MCF 10A (cell line): ENCODE measurements at regions not wholly inside any gene's neighbourhood (a gene's known extent, or its start where the extent isn't known, plus 50 kb on each side); places are given as distances from the start of the nearest gene placed in this dataset.

Experiments used
- BruUV-seq: library from RNA; stranded (reverse); fragments of 400-500 nt; replicated peaks from 2 replicates; lab custom pipeline; 2021; lab: Mats Ljungman, UMichigan
- CTCF ChIA-PET: fragments of 300-600 bp; sonication (Branson Sonifier 250); formaldehyde crosslinking; extraction: SDS; loops from one replicate; lab custom pipeline; 2021; ENCODE audit warnings: antibody characterized with exemption, inconsistent platforms; lab: Yijun Ruan, JAX
- POLR2A ChIA-PET: fragments of 300-600, 350-650 bp; sonication (Branson Sonifier 250); formaldehyde crosslinking; extraction: SDS; loops from one replicate; lab custom pipeline; 2020; ENCODE audit warnings: antibody characterized with exemption, inconsistent platforms; lab: Yijun Ruan, JAX
- DNase-seq: peaks from one replicate; pipeline ENCODE4 v3.0.0-alpha.2; 2018; ENCODE audit not compliant: unreplicated experiment
- H3K27ac Mint-ChIP-seq: one replicate; pipeline ENCODE4 v1.8.0; 2022; ENCODE audit warnings: mild to moderate bottlenecking, low read depth, mixed read lengths; ENCODE audit not compliant: unreplicated experiment
- H3K27me3 Mint-ChIP-seq: one replicate; pipeline ENCODE4 v1.8.0; 2022; ENCODE audit warnings: mixed read lengths; ENCODE audit not compliant: insufficient read depth, unreplicated experiment
- H3K36me3 Mint-ChIP-seq: one replicate; pipeline ENCODE4 v1.8.0; 2022; ENCODE audit warnings: mild to moderate bottlenecking, moderate library complexity, mixed read lengths; ENCODE audit not compliant: insufficient read depth, unreplicated experiment
- H3K4me1 Mint-ChIP-seq: one replicate; pipeline ENCODE4 v1.8.0; 2022; ENCODE audit warnings: mixed read lengths; ENCODE audit not compliant: insufficient read depth, unreplicated experiment
- H3K4me3 Mint-ChIP-seq: one replicate; pipeline ENCODE4 v1.8.0; 2022; ENCODE audit warnings: mild to moderate bottlenecking, moderate library complexity, mixed read lengths; ENCODE audit not compliant: unreplicated experiment
- H3K9me3 Mint-ChIP-seq: one replicate; pipeline ENCODE4 v1.8.0; 2022; ENCODE audit warnings: mixed read lengths; ENCODE audit not compliant: unreplicated experiment
- intact Hi-C: fragments of 100-400 bp; cut with micrococcal nuclease; formaldehyde crosslinking; loops from 2 replicates; pipeline ENCODE4 v1.14.1; 2022
- TF ChIP-seq, protein P1 (sequence below): fragments of 200-600 bp; IDR thresholded peaks from one replicate; pipeline ENCODE4 v1.8.0; 2022; ENCODE audit warnings: antibody characterized with exemption, mild to moderate bottlenecking; ENCODE audit not compliant: unreplicated experiment

- Mint-ChIP-seq H3K4me1 (no peaks in the 10 kb centered on the region), H3K4me3 (no peak overlapping the region), H3K36me3 (no peaks in the 10 kb centered on the region), H3K27me3 (peaks cover 83% of the 10 kb centered on the region), H3K9me3 (no peaks in the 10 kb centered on the region), H3K27ac (no peak overlapping the region)
- intact Hi-C loops, result no loop called here
- no TSS peak for BruUV-seq
- ChIA-PET POLR2A (no interaction called here), CTCF (no interaction called here)
- no peak for DNase-seq
- TF ChIP-seq, protein P1, sequence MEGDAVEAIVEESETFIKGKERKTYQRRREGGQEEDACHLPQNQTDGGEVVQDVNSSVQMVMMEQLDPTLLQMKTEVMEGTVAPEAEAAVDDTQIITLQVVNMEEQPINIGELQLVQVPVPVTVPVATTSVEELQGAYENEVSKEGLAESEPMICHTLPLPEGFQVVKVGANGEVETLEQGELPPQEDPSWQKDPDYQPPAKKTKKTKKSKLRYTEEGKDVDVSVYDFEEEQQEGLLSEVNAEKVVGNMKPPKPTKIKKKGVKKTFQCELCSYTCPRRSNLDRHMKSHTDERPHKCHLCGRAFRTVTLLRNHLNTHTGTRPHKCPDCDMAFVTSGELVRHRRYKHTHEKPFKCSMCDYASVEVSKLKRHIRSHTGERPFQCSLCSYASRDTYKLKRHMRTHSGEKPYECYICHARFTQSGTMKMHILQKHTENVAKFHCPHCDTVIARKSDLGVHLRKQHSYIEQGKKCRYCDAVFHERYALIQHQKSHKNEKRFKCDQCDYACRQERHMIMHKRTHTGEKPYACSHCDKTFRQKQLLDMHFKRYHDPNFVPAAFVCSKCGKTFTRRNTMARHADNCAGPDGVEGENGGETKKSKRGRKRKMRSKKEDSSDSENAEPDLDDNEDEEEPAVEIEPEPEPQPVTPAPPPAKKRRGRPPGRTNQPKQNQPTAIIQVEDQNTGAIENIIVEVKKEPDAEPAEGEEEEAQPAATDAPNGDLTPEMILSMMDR, result no peak
Measured at GRCh38 chr17:36730095-36730808, 128.9 kb downstream of the MRM1 start.

DNA sequence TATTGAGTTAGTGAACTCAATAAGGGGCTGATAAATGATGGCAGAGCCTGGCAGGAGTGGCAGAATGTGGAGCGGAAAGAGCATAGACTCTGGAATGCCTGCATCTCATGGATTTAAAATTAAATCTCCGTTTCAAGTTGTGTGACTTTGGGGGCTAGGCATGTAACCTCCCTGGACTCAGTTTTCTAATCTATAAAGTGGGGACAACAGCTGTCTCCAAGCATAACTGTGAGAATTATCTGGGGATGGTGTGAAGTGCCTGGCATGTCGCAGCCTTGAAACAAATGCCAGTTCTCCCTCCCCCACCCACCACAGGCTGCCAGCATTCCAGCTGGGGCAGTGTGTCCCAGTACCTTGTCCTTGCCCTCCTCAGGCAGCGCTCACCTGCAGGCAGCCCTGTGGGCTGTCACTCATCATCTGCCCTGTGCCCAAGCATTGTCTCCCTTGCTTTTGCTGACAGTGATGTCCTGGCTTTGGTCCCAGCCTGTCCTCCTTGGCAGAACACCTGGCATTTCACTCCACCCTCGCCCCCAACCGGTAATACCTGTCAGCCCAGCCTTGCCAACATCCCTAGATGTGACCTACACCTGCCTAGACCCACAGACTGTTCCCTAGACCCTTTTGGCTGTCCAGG is 129.6 kb downstream of the MRM1 start:
- Mint-ChIP-seq H3K36me3 (no peaks in the 10 kb centered on the region), H3K27ac (no peak overlapping the region), H3K4me3 (no peak overlapping the region), H3K27me3 (peaks cover 83% of the 10 kb centered on the region), H3K9me3 (no peaks in the 10 kb centered on the region), H3K4me1 (no peaks in the 10 kb centered on the region)
- POLR2A ChIA-PET, result no interaction called here
- intact Hi-C loops, result no loop called here
- DNase-seq, result no peak
- CTCF ChIA-PET, result no interaction called here
- BruUV-seq, result no TSS peak
- TF ChIP-seq, protein P1, result no peak

DNA sequence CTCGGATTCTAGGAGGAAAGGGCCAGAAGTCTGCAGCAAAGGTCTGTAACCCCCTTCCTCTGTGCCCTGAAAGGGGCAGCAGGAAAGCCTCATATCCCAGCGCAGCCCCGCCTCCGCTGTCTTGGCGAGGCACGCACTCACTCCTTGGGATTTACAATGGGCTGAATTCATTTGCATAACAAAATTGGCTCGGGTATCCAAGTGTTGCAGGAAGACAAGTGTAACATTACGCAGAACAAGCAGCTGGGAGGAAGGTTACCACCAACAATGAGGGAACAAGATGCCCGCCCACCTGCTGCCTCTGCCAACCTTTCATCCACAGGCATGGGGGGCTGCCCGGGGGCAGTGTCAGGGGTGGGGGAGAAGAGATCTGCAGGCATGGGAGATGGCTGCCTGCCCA is 130.4 kb downstream of the MRM1 start:
- intact Hi-C loops, result no loop called here
- no peaks in the 10 kb centered on the region for H3K36me3 Mint-ChIP-seq
- H3K9me3 Mint-ChIP-seq, result no peaks in the 10 kb centered on the region
- H3K4me3 Mint-ChIP-seq, result no peak overlapping the region
- no peaks in the 10 kb centered on the region for H3K4me1 Mint-ChIP-seq
- BruUV-seq, result no TSS peak
- CTCF ChIA-PET, result no interaction called here
- TF ChIP-seq, protein P1, result no peak
- H3K27me3 Mint-ChIP-seq, result peaks cover 83% of the 10 kb centered on the region
- DNase-seq, result no peak
- POLR2A ChIA-PET, result no interaction called here
- no peak overlapping the region for H3K27ac Mint-ChIP-seq

DNA sequence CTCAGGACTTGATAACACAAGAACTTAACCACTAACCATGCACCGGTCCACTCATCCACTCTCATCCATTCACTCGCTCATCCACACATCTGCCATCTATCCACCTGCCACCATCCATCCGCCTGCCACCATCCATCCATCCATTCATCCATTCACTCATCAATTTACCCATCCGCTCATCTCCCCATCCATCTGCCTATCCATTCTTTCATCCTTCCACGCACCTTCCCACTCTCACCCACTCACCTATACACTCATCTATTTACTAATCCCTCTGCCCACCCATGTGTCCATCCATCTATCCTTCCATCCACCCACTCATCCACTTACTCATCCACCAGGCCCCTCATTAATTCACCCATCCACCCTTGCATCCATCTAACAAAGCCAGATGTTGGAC is 131.0 kb downstream of the MRM1 start:
- no peaks in the 10 kb centered on the region for H3K36me3 Mint-ChIP-seq
- H3K4me3 Mint-ChIP-seq, result no peak overlapping the region
- H3K27me3 Mint-ChIP-seq, result peaks cover 83% of the 10 kb centered on the region
- TF ChIP-seq, protein P1, result no peak
- H3K4me1 Mint-ChIP-seq, result no peaks in the 10 kb centered on the region
- ChIA-PET POLR2A (no interaction called here), CTCF (no interaction called here)
- H3K27ac Mint-ChIP-seq, result no peak overlapping the region
- intact Hi-C loops, result no loop called here
- BruUV-seq, result no TSS peak
- DNase-seq, result no peak
- no peaks in the 10 kb centered on the region for H3K9me3 Mint-ChIP-seq
